GM12872 (cell line): ENCODE measurements at regions not wholly inside any gene's neighbourhood (a gene's known extent, or its start where the extent isn't known, plus 50 kb on each side); places are given as distances from the start of the nearest gene placed in this dataset.

ENCODE experiments used
- CTCF ChIP-seq: IDR thresholded peaks from 3 replicates; pipeline ENCODE4 v1.5.1; 2011; ENCODE audit warnings: low read depth, mild to moderate bottlenecking, low read length, moderate library complexity; ENCODE audit not compliant: insufficient read depth

GRCh38 chr4:122100508-122100907 is 51.6 kb upstream of the BLTP1 start:
- no peak for TF ChIP-seq CTCF

GRCh38 chr4:122099896-122100295 is 52.2 kb upstream of the BLTP1 start:
- TF ChIP-seq CTCF, result no peak

- TF ChIP-seq CTCF, result no peak
Measured at GRCh38 chr4:122091836-122092405, 60.2 kb upstream of the BLTP1 start.

GRCh38 chr4:122091397-122091796 is 60.7 kb upstream of the BLTP1 start:
- TF ChIP-seq CTCF, result no peak

GRCh38 chr4:122090989-122091388 is 61.1 kb upstream of the BLTP1 start:
- no peak for TF ChIP-seq CTCF

- TF ChIP-seq CTCF, result no peak
Measured at GRCh38 chr4:122086338-122087065, 65.6 kb upstream of the BLTP1 start.

GRCh38 chr4:122083989-122084388 is 68.1 kb upstream of the BLTP1 start:
- no peak for TF ChIP-seq CTCF

GRCh38 chr4:122083351-122083750 is 68.8 kb upstream of the BLTP1 start:
- no peak for TF ChIP-seq CTCF
